GDM1 (cell line): ENCODE measurements at regions not wholly inside any gene's neighbourhood (a gene's known extent, or its start where the extent isn't known, plus 50 kb on each side); places are given as distances from the start of the nearest gene placed in this dataset.
"Not testable (repeated sequence)": the region's sequence is repeated elsewhere in the genome, so short reads cannot be mapped to it uniquely, and the experiment has no call there.

Experiments
- DNase-seq: peaks from one replicate; lab custom pipeline; 2025; lab: John Stamatoyannopoulos, UW

- DNase-seq, result no peak
These were observed 71.1 kb downstream of the TRAM1L1 start for GRCh38 chr4:117014236-117014635.

GRCh38 chr4:117010671-117011070 is 74.7 kb downstream of the TRAM1L1 start:
- DNase-seq, result no peak

- DNase-seq, result no peak
These were observed 84.3 kb downstream of the TRAM1L1 start for GRCh38 chr4:117001077-117001476.

GRCh38 chr4:116982656-116983055 is 102.7 kb downstream of the TRAM1L1 start:
- DNase-seq, result no peak

GRCh38 chr4:116980436-116980835 is 104.9 kb downstream of the TRAM1L1 start:
- not testable (repeated sequence) for DNase-seq

GRCh38 chr4:116959045-116959444 is 126.3 kb downstream of the TRAM1L1 start:
- no peak for DNase-seq

- no peak for DNase-seq
These were observed 131.4 kb downstream of the TRAM1L1 start for GRCh38 chr4:116953947-116954346.

GRCh38 chr4:116952530-116953136 is 132.7 kb downstream of the TRAM1L1 start:
- no peak for DNase-seq

- no peak for DNase-seq
These were observed 135.5 kb downstream of the TRAM1L1 start for GRCh38 chr4:116949856-116950255.

GRCh38 chr4:116942315-116942714 is 143.1 kb downstream of the TRAM1L1 start:
- no peak for DNase-seq

GRCh38 chr4:116930329-116930728 is 155.0 kb downstream of the TRAM1L1 start:
- no peak for DNase-seq

GRCh38 chr4:116926631-116927295 is 158.6 kb downstream of the TRAM1L1 start:
- no peak for DNase-seq

GRCh38 chr4:116925900-116926457 is 159.4 kb downstream of the TRAM1L1 start:
- DNase-seq, result no peak

GRCh38 chr4:116923389-116923788 is 162.0 kb downstream of the TRAM1L1 start:
- DNase-seq, result no peak

GRCh38 chr4:116913451-116913850 is 171.9 kb downstream of the TRAM1L1 start:
- no peak for DNase-seq

- no peak for DNase-seq
These were observed 178.6 kb downstream of the TRAM1L1 start for GRCh38 chr4:116906758-116907157.

GRCh38 chr4:116899561-116899960 is 185.8 kb downstream of the TRAM1L1 start:
- no peak for DNase-seq

- no peak for DNase-seq
These were observed 199.8 kb downstream of the TRAM1L1 start for GRCh38 chr4:116885579-116885978.

GRCh38 chr4:116882503-116882902 is 202.9 kb downstream of the TRAM1L1 start:
- no peak for DNase-seq

GRCh38 chr4:116881077-116881476 is 204.3 kb downstream of the TRAM1L1 start:
- DNase-seq, result no peak

GRCh38 chr4:116880625-116881024 is 204.8 kb downstream of the TRAM1L1 start:
- no peak for DNase-seq

- no peak for DNase-seq
These were observed 207.1 kb downstream of the TRAM1L1 start for GRCh38 chr4:116878280-116878679.

GRCh38 chr4:116877069-116877468 is 208.3 kb downstream of the TRAM1L1 start:
- no peak for DNase-seq

- no peak for DNase-seq
These were observed 212.4 kb downstream of the TRAM1L1 start for GRCh38 chr4:116872941-116873340.
